GM12878 (cell line): ENCODE measurements at regions not wholly inside any gene's neighbourhood (a gene's known extent, or its start where the extent isn't known, plus 50 kb on each side); places are given as distances from the start of the nearest gene placed in this dataset.

Experiments
- ATAC-seq: fragments of 200-7000 bp; cut with Tn5 transposase; 3 replicates; pipeline ENCODE4 v1.9.1; 2020; ENCODE audit warnings: mild to moderate bottlenecking, moderate library complexity
- BruUV-seq: library from RNA; stranded (reverse); fragments of 400-500 nt; replicated peaks from 2 replicates; lab custom pipeline; 2021; lab: Mats Ljungman, UMichigan
- CTCF ChIA-PET: fragments of 300-600 bp; sonication (Branson Sonifier 250); formaldehyde crosslinking; extraction: SDS; loops from one replicate; lab custom pipeline; 2021; ENCODE audit warnings: inconsistent platforms; lab: Yijun Ruan, JAX
- POLR2A ChIA-PET: fragments of 350-600 bp; formaldehyde crosslinking; extraction: SDS; loops from one replicate; lab custom pipeline; 2021; ENCODE audit warnings: inconsistent platforms; lab: Charles Lee
- RAD21 ChIA-PET: fragments of 300-600 bp; sonication (Branson Sonifier 250); formaldehyde crosslinking; loops from one replicate; lab custom pipeline; 2023; ENCODE audit warnings: antibody characterized with exemption; ENCODE audit not compliant: unreplicated experiment; lab: Charles Lee
- SMC1A ChIA-PET: fragments of 300-600 bp; sonication (Branson Sonifier 250); formaldehyde crosslinking; loops from one replicate; lab custom pipeline; 2023; ENCODE audit not compliant: unreplicated experiment, uncharacterized antibody; lab: Charles Lee
- DNase-seq: peaks from one replicate; pipeline ENCODE4 v3.0.0-alpha.2; 2011; ENCODE audit warnings: low read depth, low spot score
- FAIRE-seq: peaks from 3 replicates; lab custom pipeline; 2011; peaks lifted over from hg19 to GRCh38; lab: Jason Lieb, UNC
- H2AFZ ChIP-seq: 2 replicates; pipeline ENCODE4 v1.6.0; 2011; ENCODE audit warnings: low read depth, low read length, control low read depth; ENCODE audit not compliant: control insufficient read depth
- H3K27ac ChIP-seq: 2 replicates; pipeline ENCODE4 v1.5.1; 2011; ENCODE audit warnings: control low read depth; ENCODE audit not compliant: control insufficient read depth, insufficient read depth
- H3K27me3 ChIP-seq, 2 experiments: replicated peaks in 1 of 2; 2 replicates each; pipeline versions ENCODE4 v1.6.0 to v1.6.1; 2011; ENCODE audit warnings: low read length in 1 of 2; ENCODE audit not compliant: control insufficient read depth in 2 of 2, insufficient read depth in 2 of 2
- H3K36me3 ChIP-seq, 2 experiments: 2 replicates each; pipeline ENCODE4 v1.5.1; 2011; ENCODE audit warnings: low read length in 1 of 2; ENCODE audit not compliant: control insufficient read depth in 2 of 2, insufficient read depth in 2 of 2
- H3K4me1 ChIP-seq: 2 replicates; pipeline ENCODE4 v1.6.1; 2011; ENCODE audit warnings: mild to moderate bottlenecking, low read length, moderate library complexity, mixed read lengths; ENCODE audit not compliant: control insufficient read depth, insufficient read depth
- H3K4me2 ChIP-seq: 2 replicates; pipeline ENCODE4 v1.6.0; 2011; ENCODE audit warnings: control low read depth; ENCODE audit not compliant: control insufficient read depth, insufficient read depth
- H3K4me3 ChIP-seq: fragments of 200-600 bp; sonication (generic); 2 replicates; pipeline ENCODE4 v1.5.1; 2016
- H3K79me2 ChIP-seq: 2 replicates; pipeline ENCODE4 v1.6.0; 2011; ENCODE audit warnings: low read length; ENCODE audit not compliant: control insufficient read depth, insufficient read depth
- H3K9ac ChIP-seq: 2 replicates; pipeline ENCODE4 v1.8.0; 2011; ENCODE audit warnings: low read length, control low read depth, mixed read lengths; ENCODE audit not compliant: control insufficient read depth, insufficient read depth
- H3K9me3 ChIP-seq: replicated peaks from 3 replicates; pipeline ENCODE4 v1.5.1; 2011; ENCODE audit warnings: mild to moderate bottlenecking, low read length; ENCODE audit not compliant: control insufficient read depth, insufficient read depth
- H4K20me1 ChIP-seq: 2 replicates; pipeline ENCODE4 v1.6.0; 2011; ENCODE audit not compliant: control insufficient read depth, insufficient read depth
- EP300 ChIP-seq, 2 experiments: fragments of 150-350 bp in 1 of 2; IDR thresholded peaks; 2 replicates each; pipeline ENCODE4 v1.6.1; 2011 to 2012; ENCODE audit warnings: low read depth in 2 of 2, low read length in 2 of 2, borderline replicate concordance in 1 of 2, improper control_type of control experiment in 1 of 2, inconsistent platforms in 1 of 2; ENCODE audit not compliant: control insufficient read depth in 1 of 2
- KAT2A ChIP-seq: conservative IDR thresholded peaks from 2 replicates; pipeline ENCODE4 v1.6.1; 2011; ENCODE audit warnings: low read depth, low read length; ENCODE audit not compliant: control insufficient read depth
- POU2F2 ChIP-seq: IDR thresholded peaks from 3 replicates; pipeline ENCODE4 v1.6.1; 2011; ENCODE audit warnings: low read depth, mild to moderate bottlenecking, low read length, borderline replicate concordance
- TBL1XR1 ChIP-seq: IDR thresholded peaks from 2 replicates; pipeline ENCODE4 v1.6.1; 2012; ENCODE audit warnings: low read depth, low read length, improper control_type of control experiment
- WRNIP1 ChIP-seq: IDR thresholded peaks from 2 replicates; pipeline ENCODE4 v1.6.1; 2011; ENCODE audit warnings: low read depth, low read length, improper control_type of control experiment, borderline replicate concordance
- in situ Hi-C: fragments of 300-500 bp; cut with MboI; formaldehyde crosslinking; loops from 9 replicates; pipeline ENCODE4 v1.14.3; 2018; ENCODE audit warnings: mixed read lengths
- intact Hi-C: fragments of 100-400 bp; cut with micrococcal nuclease; formaldehyde crosslinking; loops from one replicate; pipeline ENCODE4 v1.14.2; 2022; ENCODE audit not compliant: unreplicated experiment
- TF ChIP-seq, protein P1 (sequence below): fragments of 450-650 bp; IDR thresholded peaks from 2 replicates; pipeline ENCODE4 v1.6.1; 2017; ENCODE audit warnings: mild to moderate bottlenecking, moderate library complexity

DNA sequence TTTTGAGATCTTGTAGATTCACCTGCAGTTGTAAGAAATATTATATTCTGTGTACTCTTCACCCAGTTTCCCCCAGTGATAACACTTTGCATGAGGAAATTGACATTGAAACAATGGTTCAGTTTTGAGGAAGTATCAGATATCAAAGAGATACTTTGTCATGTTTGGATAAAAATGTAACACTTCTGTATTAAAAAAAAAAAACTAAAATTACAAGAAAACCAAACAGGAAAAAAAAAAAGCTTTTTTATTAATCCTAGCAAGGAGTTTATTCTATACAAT, 204.0 kb downstream of the ARL4C start:
- peak overlapping the region; percentile 77; the same call in 1 of the 2 replicates for H3K27ac ChIP-seq
- H4K20me1 ChIP-seq = no peaks in the 10 kb centered on the region
- H3K27me3 ChIP-seq = no peaks in the 10 kb centered on the region
- no peak for TF ChIP-seq TBL1XR1
- 0 out of 4 replicates have a peak, but pooled peaks of 1 of the 2 experiments have one; percentile 1 for TF ChIP-seq EP300 (IDR thresholded peaks at IDR 0.05; ENCODE audit: borderline replicate concordance in 1 of 2, control insufficient read depth in 1 of 2, low read depth in 2 of 2, low read length in 2 of 2)
- TF ChIP-seq, protein P1, sequence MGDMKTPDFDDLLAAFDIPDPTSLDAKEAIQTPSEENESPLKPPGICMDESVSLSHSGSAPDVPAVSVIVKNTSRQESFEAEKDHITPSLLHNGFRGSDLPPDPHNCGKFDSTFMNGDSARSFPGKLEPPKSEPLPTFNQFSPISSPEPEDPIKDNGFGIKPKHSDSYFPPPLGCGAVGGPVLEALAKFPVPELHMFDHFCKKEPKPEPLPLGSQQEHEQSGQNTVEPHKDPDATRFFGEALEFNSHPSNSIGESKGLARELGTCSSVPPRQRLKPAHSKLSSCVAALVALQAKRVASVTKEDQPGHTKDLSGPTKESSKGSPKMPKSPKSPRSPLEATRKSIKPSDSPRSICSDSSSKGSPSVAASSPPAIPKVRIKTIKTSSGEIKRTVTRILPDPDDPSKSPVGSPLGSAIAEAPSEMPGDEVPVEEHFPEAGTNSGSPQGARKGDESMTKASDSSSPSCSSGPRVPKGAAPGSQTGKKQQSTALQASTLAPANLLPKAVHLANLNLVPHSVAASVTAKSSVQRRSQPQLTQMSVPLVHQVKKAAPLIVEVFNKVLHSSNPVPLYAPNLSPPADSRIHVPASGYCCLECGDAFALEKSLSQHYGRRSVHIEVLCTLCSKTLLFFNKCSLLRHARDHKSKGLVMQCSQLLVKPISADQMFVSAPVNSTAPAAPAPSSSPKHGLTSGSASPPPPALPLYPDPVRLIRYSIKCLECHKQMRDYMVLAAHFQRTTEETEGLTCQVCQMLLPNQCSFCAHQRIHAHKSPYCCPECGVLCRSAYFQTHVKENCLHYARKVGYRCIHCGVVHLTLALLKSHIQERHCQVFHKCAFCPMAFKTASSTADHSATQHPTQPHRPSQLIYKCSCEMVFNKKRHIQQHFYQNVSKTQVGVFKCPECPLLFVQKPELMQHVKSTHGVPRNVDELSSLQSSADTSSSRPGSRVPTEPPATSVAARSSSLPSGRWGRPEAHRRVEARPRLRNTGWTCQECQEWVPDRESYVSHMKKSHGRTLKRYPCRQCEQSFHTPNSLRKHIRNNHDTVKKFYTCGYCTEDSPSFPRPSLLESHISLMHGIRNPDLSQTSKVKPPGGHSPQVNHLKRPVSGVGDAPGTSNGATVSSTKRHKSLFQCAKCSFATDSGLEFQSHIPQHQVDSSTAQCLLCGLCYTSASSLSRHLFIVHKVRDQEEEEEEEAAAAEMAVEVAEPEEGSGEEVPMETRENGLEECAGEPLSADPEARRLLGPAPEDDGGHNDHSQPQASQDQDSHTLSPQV = no peak
- TF ChIP-seq WRNIP1 = no peak
- no peak for TF ChIP-seq POU2F2
- TF ChIP-seq KAT2A = no peak
- no peak overlapping the region for H3K9ac ChIP-seq
- no peak overlapping the region for H3K4me2 ChIP-seq
- ChIA-PET CTCF (interaction anchor here (0.9 kb wide), 1 partner anchor 78 kb away, joined by 3 read pairs; no protein-coding TSS in a partner anchor), POLR2A (interaction anchor here (1.5 kb wide), 1 partner anchor 14 kb away, joined by 4 read pairs; no protein-coding TSS in a partner anchor), RAD21 (interaction anchor here (0.9 kb wide), 1 partner anchor 16 kb away, joined by 4 read pairs; no protein-coding TSS in a partner anchor), SMC1A (interaction anchor here (0.8 to 2.3 kb wide), 3 partner anchors 9 to 22 kb away, joined by 3 to 9 read pairs (median 4); no protein-coding TSS in a partner anchor)
- H3K4me3 ChIP-seq = no peak overlapping the region
- no peaks in the 10 kb centered on the region for H3K79me2 ChIP-seq
- ATAC-seq (peak; percentile 4; the same call in 2 of the 3 replicates), FAIRE-seq (no peak), DNase-seq (no peak)
- intact Hi-C loops (loop anchor here (1.0 to 5.0 kb wide), 4 partner anchors 15 to 198 kb away; no protein-coding TSS in a partner anchor), in situ Hi-C loops (no loop called here)
- no peaks in the 10 kb centered on the region for H3K36me3 ChIP-seq
- no peak overlapping the region for H2AFZ ChIP-seq
- no TSS peak for BruUV-seq
- peaks cover 39% of the 10 kb centered on the region for H3K4me1 ChIP-seq
- no peaks in the 10 kb centered on the region; the same call in 2 of the 3 replicates for H3K9me3 ChIP-seq
